ENCODE measurements at regions not wholly inside any gene's neighbourhood (a gene's known extent, or its start where the extent isn't known, plus 50 kb on each side); places are given as distances from the start of the nearest gene placed in this dataset.

DNA sequence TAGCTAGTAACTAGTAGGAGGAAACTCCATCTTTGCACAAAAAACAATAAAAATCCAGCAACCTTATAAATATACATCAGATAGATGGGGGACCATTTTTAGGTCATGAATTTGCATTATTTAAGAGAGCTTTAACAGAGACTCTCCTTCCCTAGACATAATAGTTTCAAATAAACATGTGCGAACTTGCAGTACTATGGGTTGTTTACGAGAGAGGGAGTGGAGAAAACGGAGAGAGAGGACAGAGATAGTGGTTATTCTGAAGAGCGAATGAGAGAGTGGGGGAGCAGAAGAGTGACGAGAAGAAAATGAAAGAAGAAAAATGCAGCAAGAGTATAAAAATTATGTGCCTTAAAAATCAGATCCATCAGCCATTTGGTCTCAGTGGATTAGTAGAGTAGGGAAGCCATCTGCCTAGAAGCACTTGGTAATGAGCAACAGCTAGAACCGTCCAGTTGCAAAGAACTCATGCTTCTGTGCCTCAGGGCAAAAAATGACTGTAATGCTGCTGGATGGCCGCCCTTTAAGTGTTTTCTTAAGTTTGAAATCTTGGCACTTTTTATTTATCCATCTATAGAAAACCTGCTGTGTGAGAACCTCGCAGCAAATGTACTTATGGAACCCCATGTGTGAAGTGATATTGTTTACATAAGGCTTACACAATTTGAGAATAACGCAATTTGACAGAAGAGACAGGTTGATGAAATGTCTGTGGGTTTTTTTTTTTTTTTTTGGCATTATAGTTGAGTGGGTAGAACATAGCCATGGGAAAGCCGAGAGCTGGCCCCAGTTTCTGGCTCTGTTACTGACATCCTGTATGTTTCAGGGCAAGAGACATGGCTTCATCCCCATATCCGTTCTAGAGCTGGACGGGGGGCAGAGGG lies 95.6 kb upstream of the ZNF608 start:
- no peak for DNase-seq

DNA sequence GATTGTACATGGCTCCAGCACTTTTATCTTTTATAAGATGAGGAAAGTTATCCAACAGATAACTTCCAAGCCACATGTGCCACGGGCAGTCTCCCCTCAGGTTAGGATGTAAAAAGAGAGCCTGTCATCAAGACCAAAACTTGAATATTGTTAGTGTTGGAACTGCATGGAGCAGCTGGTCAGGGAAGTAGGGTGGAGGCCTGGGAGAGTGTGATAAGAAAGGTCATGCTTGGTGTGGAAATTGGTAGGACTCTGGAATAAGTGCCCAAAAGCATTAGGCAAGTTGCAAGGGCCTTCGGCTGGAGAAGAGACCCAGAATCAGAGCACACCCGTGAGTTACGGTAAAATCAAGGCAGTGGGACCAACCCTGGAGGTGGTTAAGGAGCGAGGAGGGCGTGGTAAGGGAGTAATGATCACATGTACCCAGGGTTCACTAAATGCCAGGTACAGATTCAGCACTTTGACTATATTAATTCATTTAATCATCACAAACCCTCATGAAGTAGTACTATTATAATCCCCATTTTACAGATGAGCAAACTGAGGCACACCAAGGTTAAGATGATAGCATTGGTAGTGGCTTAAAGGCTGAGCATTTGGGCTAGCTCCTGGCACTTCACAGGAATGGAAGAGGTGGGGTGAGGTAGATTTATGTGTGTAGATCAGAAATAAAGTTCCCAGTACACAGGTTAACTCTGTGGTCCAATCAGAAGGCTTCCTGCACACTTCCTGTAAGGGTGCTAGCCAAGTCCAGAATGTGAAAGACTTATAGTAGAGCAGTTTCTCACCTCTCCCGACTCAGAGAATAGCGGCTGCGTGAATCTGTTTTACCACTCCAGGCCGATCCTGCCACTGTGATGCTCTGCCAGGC lies 96.5 kb upstream of the ZNF608 start:
- no peak for DNase-seq

DNA sequence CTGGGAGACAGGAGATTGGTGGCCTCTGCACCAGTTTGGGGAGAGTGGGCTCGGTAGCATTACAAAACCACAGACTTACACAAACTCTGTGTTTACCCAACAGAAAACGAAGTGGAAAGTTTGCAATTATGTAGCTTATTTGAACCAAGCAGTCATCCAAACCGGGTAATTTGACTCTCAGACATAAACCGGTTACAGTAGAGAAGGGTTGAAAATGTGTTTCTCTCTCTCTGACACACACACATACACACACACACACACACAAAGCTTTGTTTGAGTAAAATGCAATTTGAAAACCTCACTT lies 97.1 kb upstream of the ZNF608 start:
- no peak for DNase-seq

DNA sequence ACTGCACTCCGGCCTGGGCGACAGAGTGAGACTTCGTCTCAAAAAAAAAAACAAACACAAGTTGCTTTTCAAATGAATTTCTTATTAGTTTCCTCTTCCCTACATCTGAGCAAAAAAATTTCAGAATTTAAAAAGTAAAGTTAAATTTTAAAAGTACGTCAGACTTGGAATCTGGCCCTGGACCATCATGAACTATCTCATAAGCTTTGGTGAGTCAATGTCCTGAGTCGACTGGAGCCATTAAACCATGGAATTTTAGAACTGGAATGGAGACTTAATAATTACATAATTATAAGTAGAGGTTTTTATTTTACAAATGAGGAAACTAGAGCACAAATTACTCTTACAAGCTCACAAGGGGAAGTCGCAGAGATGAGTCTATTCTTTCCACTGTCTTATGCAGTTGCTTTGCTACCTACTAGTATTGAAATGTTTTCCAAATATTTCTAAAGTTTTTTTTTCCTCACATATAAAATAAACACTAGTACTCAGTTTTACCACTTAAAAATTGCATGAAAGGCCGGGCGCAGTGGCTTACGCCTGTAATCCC lies 98.0 kb upstream of the ZNF608 start:
- no peak for DNase-seq

DNA sequence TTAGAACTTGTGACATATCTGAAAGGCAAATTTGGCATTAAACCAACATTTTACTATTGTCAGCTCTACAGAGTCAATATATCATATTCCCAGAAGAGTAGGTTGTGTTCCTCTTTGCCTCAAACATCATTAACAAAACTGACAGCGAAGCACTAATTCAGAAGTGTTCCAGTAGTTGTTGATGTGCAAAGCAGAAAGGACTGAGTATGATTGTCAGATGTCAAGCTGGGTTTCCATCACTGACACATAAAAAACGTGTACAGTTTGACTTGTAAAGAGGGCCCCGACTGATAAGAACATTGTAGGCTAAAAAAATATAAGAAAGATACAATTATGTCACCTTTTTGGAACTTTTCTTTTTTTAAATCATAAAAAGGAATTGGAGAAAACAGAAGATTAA lies 101.5 kb upstream of the ZNF608 start:
- no peak for DNase-seq

DNA sequence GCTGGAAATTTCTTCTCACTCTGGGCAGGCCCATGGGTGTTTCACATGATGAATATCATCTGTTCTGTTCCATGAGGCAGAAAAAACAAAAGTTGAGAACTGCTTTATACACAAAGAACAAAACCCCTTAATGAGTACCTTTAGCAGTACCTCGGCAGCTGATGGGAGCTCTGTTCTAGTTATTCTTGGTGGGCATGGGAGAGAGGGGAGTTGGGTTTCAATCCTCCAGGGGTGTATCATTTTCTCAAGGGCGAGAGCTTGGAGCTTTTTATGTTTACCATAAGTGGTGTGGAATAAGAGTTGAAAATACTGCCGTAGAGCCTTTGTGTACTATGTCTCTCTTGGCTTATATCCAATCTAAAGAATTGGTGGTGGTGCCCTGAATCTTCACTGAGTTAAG lies 103.3 kb upstream of the ZNF608 start:
- no peak for DNase-seq

DNA sequence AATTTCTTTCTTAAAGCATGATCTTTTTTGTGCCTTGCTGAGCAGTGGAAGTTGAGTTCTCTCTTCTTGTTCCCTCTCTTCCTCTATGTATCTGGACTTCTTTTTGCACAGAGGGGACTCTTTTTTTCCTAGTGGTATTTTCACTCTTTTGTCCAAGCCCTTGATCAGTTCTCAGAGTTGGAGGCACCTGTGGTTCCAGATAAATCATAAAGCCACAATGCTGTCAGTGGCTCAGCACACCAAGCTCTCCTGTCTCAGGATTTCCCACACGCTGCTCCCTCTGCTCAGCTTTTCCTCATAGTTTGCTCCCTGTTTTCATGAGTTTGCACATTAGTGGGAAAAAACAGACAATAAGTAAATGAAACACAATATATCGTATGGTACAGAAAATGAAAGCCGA lies 110.3 kb upstream of the ZNF608 start:
- DNase-seq, result no peak

DNA sequence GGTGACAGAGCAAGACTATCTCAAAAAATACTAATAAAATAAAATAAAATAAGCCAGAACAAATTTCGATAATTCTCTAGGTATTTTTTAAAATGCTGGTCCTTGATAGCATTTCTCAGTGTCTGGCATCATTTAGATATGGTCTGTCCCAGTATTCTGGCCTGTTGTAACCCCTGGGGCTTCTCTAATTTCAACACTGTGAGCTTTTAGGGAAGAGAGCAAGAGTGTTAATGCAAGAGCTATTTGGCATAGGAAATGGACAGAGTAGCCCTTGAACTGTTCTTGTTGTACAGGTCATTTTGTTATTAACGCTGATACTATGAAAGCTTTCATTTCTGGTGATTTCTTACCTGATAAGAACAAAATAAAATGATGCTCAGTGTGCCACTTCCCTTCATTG lies 112.2 kb upstream of the ZNF608 start:
- DNase-seq, result no peak

DNA sequence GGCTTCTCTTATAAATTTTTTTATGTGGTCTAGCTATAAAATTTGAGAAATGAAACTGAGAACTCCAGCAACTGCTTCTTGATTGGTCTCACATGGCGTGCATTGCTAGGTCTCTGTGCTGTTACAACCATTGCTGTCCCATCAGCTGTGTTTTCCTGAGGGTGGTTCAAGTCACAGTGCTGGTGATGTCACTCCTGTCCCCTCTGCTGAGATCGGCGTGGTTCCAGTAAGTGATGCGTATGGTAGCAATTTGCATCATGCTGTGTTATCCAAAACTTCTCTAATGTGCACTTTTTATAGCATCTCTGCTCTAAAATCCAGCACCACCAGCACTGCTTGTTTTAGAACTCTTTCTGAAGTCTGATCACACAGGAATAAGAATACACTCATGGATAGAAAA lies 112.6 kb upstream of the ZNF608 start:
- DNase-seq, result no peak

DNA sequence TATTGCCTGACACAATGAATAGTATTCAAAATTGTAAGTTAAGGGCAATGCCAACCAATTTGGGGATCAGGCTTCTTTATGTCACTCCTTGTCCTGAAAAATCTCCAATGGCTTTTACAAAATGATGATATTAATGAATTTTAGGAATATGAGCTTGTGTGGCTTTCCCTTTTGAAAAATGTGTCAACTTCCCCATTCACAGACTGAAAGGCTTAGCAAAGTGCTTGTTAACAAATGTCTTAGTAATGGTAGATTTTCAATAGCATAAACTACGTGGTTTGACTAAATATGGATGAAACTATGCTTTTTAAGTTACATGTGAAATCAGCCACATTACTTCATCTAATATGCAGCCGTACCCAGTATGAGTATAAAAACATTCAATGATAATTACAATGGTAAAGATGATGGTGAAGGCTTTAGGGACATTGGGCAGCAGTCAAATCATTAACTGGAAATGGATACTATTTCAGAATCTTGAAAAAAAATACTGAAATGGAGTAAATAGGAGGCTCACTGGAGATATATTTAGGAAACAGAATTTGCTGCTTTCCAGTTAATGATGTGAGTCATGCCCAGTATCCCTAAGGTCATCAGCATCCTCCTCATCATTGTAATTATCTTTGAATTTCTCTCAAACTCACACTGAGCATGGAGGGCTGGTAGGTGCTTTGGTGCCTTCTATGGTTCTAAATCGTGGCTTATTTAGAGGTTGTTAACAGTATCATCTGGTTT lies 113.3 kb upstream of the ZNF608 start:
- DNase-seq, result no peak

DNA sequence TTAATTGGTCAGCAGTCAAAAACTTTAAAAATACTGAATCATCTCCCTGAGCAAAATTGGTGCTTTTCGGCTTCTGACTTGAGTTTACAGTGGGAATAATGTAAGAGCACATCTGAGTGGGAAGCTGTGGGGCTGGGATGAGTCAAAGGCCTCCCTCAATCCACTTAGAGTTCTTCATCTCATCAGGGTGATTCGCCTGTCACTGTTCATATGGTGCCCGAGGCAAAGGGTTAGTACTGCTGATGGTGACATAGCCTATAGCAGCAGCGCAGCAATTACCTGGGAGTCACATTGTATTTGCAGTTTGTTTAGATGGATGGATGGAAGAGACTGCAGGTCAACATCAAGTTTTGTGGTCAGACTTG lies 113.8 kb upstream of the ZNF608 start:
- no peak for DNase-seq

DNA sequence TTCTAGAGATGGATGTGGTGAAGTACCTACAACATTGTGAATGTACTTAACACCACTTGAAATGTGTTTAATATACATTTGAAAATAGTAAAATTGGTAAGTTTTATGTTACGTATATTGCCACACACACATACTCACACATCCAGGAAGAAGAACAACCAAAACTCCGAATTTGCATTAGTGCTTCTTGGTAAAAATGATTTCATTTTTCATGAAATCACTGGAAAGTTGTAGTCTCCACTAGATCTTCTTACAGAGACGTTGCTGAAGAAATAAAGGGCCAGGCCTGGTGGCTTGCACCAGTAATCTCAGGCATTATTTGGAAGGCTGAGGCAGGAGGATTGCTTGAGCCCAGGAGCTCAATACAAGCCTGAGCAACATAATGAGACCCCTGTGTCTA lies 118.6 kb upstream of the ZNF608 start:
- DNase-seq, result no peak

DNA sequence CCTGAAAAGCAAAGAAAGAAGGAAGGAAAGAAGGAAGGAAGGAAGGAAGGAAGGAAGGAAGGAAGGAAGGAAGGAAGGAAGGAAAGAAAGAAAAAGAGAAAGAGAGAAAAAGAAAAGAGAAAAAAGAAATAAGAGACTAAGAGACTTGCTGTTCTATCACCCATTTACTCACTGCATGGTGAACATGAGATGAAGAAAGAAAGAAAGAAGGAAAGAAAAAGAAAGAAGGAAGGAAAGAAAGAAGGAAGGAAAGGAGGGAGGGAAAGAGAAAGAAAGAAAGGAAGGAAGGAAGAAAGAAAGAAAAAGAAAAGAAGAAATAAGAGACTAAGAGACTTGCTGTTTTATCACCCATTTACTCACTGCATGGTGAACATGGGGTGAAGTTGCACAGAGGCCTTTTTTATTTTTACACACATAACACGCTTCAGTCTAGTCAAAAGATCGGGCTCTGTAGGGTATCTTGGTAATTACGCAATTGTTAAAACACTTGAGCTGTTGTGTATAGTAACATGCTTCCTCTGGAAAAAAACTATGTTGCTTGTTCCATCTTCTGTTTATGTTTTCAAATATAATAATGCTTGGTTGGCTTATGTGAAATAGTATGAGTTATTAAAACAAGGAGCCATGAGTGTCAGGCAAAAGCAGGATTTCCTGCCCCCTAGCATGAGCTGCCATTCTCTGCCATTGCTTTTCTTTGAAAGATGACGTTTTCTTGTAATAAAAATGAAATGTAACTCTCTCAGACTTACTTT lies 119.3 kb upstream of the ZNF608 start:
- DNase-seq, result no peak

DNA sequence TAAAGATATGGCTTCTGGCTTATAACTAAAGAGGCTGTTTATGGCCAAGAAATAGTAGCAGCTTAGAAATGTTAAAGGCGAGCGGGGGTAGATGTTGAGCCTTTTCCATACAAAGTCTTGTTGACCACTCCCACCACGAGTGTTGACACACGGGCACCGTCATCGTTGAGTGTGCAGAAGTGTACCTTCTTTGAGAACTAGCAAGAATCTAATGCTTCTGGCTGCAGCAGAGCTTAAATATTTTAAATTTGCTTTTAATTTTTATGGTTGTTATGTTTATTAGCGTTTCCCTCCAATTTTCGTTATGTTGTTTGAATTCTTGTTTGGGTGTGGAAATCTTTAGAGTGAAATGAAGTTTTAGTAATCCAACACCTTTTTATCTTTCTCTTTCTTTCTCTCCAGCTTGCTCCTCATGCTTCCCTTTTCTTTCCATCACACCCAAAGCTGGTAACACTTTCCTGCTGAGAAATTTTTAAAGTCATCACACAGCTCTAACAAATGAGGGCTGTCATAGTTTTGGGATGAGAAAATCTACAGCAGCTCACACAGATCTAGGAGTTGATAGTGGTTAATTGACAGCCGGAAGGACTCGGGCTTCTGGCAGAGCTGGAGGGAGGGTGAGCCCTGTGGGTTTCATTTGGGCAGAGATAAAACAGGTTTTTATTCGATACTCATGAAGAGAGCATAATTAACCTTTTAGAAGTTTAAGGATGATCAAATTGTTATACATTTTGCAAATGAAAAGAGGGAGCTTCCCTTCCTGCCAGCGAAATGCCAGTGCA lies 120.1 kb upstream of the ZNF608 start:
- DNase-seq, result no peak

DNA sequence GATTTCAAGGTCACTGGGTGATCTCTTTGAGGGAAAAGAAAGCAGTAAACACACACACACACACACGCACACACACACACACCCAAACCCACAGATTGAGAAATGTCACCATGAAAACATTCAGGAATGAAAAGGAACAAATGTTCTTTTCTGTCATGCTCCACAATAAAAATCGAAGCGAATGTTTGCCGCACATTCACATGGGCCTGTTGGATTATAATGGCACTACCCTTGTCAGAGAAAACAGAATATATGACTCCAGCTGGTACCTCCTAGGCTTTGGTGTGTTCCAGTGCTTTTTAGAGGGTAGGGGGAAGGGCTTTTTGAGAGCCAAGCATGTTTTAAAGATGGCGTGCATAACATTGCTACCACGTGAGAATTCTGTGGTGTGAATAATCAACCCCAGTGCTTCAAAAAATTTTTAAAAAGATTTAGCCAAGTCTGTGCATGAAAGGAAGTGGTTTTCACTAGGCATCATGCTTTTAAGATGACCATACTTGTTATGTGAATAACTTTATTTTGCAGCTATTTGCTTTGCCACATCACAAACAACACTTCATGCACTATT lies 120.8 kb upstream of the ZNF608 start:
- DNase-seq, result no peak

DNA sequence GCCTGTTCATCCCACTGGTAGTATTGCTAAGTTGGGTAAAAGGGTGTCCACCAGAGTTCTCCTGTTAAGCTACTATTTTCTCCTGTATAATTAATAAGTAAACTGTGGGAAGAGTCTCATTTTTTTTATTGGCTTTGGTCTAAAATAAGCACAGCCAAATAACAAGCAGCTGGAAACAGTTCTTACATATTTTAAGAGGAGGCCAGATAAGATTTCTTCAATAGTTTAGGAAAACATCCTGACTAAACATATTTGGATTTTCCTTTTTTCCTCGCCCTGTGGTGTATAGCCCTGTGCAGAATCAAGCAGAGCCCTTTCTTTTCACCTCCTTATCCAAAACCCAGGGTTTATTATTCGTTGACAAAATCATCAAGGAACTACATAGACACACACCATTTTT lies 122.2 kb upstream of the ZNF608 start:
- no peak for DNase-seq

DNA sequence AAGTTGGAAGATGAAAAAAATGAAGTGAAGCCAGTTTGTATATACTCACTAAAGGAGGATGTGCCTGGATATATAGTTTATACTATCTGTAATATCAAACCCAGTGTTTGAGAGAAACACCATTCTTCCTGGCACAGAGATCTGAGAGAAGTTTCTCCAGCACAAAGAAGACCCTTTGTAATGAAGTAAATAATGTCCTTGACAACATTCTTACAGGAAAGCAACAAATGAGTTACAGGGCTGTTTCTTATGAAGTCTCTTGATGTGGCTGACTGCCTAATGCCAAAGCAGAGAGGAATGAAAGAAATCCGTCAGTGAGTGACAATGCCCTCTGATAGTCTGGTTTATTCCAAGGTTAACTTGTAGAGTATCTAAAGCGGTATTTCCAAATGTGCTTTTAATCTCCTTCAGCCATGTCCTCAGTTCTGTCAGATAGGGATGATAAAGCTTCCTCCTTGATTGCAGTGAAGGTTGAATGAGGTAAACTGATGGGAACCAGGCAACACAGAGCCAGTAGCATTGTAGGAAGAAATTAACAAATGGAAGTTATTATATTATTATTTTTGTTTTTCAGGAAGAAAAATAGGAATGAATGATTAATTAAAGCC lies 123.1 kb upstream of the ZNF608 start:
- no peak for DNase-seq

DNA sequence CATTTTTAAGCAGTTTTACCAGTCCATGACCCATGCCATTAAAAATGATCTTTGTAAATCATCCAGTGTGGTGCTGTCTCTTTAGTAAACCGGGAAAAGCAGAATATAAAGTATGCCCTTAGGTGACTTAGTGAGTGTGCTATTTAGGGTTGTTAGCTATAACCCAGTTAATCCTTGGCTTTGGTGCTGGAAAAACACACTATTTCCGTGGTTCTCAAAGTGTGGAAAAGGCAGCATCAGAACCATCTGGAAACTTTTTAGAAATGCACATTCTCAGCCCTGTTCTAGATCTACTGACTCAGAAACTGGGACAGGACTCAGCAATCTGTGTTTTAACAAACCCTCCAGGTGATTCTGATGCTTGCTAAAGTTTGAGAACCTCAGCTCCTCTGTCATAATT lies 123.6 kb upstream of the ZNF608 start:
- no peak for DNase-seq

DNA sequence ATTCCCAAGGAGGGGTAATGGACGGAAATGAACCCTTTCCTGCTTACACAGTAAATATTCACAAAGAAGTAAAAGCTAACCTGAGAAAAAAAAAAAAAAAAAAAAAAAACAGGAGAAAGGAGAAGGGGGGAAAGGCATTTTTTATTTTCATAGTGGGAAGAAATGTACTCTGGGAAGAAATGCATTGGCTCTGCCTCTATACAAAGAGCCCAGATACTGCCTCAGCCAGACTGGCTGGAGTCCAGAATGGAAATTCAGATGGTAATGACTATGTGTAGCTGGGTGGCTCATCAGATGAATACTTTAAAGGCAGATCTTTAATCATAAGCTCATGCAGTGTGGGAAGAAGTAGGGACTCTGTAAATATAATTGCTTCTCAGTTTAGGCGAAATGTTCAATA lies 124.9 kb upstream of the ZNF608 start:
- no peak for DNase-seq

DNA sequence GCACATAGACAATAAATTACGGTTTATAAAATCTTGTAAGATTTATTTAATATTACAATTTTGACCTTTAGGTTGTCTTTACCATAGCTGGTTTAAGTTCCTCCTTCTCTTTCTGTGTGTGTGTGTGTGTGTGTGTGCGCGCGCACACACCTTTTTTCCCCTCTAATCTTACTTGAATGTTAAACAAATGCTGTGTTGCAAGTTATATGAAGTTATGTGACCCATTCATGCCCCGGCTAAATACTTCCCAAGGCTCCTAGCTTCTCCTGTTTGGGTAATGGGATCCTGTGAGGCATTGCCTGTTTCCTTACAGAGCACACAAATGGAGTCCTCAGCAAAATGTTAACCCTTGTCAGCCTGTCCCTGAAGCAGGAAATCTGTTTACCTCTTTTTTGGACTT lies 125.6 kb upstream of the ZNF608 start:
- no peak for DNase-seq

DNA sequence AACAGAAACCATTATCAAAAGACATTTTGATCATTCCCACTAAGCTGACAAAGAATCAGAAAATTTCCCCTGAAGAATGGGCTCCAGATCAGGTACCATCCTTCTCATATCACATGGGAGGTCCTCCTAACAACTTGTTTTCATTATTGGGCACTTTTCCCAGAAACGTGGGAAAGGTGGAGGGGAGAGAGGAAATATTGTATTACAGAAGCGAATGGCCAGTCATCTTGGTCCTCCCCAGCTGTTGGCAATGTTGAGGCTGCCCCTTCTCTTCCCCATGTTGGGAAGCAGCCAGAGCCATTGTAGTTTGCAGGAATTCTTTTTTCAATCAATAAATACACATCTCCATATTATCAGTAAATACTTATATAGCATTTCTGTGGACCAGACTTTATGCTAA lies 126.2 kb upstream of the ZNF608 start:
- no peak for DNase-seq

All from KG1 (cell line).